NCI-H460 (cell line): ENCODE measurements at regions not wholly inside any gene's neighbourhood (a gene's known extent, or its start where the extent isn't known, plus 50 kb on each side); places are given as distances from the start of the nearest gene placed in this dataset.

ENCODE experiments used
- DNase-seq: peaks from one replicate; pipeline ENCODE4 v3.0.0-alpha.2; 2016; ENCODE audit warnings: low read depth; ENCODE audit errors: extremely low read depth

DNA sequence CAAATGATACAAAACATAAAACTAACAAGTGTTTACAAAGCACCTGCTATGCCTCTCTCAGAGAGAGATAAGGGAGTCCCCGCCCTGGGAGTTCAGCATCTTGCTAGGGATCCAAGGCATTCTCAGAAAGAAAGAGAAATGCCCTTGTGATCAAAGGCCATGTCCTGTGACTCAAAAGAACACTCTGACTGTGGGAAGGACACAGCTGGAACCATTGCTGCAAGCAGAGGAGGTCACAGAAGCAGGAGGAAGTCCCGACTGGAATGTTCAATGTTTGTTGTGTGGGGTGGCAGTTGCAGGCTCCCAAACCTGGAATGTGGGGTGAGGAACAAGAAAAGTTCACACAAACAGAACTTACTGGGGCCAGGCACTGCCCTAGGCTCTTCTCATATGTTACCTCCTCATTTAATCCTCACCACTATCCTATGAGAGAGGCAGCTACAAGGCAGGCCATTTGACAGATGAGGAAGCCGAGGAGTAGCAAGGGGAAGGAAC, 93.0 kb upstream of the GRIK3 start:
- DNase-seq: no peak

DNA sequence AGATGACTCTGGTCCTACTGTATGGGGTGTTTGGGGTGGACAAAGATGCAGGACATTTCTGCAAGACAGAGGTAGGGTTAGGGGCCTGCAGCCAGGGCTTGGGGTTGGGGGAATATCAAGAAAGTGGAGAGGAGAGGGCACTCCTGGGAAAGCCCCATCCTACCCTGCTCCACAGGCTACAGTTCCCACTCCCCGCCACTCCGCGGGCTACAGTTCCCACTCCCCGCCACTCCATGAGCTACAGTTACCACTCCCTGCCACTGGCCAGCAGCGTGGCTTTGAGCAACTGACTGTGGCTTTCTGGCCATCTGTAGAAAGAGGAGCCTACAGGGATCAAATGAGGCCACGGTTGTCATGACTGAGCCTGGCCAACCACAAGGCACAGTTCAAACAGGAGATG, 93.8 kb upstream of the GRIK3 start:
- DNase-seq: no peak

DNA sequence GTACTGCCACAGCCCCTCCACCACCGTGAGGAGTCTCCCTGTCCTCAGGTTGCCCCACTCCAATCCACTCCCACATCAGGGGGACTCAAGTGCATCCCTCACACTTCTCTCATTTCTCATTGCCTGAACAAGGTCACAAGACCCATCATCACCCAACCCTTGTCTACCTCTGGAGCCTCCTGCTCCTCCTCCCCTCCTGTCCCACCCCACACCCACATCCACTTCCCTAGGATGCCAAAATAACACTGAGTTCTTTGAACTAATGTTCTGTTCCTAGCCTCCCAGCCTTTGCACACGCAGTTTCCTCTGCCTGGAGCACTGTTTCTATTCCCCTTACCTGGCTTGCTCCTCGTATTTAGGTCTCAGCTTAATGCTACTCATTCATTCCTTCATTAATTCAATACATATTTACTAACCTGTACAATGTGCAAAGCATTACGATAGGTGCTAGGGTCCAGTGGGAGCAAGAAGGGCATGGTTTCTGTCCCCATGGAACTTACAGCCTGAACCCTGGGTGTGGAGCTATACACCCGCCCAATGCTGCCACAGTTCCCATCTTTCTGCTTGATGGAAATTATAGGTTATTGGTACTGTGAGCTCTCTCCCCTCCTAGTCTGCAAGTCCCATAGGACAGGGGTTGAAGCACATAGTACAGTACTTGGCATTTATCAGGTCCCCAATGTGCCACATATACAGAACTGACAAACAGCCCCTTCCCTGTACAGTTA, 96.1 kb upstream of the GRIK3 start:
- no peak for DNase-seq

DNA sequence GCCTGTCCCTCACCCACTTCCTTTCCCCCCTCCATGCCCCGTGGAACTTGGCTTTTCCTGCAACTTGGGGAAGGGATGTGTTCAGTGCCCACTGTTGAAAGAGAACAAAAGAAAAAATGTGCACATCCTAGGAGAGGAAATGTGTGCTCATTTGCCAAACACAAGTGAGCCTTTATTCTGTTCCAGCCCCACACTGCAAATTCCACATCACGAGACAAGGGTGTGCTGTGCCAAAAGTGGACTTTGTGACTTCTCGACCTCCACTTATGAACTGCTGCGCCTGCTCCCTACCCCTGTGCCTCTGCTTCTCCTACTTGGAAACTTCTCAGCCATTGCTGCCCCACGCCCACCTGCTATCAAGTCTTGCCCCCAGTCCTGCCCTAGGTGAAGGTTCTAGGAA, 97.0 kb upstream of the GRIK3 start:
- DNase-seq: no peak

DNA sequence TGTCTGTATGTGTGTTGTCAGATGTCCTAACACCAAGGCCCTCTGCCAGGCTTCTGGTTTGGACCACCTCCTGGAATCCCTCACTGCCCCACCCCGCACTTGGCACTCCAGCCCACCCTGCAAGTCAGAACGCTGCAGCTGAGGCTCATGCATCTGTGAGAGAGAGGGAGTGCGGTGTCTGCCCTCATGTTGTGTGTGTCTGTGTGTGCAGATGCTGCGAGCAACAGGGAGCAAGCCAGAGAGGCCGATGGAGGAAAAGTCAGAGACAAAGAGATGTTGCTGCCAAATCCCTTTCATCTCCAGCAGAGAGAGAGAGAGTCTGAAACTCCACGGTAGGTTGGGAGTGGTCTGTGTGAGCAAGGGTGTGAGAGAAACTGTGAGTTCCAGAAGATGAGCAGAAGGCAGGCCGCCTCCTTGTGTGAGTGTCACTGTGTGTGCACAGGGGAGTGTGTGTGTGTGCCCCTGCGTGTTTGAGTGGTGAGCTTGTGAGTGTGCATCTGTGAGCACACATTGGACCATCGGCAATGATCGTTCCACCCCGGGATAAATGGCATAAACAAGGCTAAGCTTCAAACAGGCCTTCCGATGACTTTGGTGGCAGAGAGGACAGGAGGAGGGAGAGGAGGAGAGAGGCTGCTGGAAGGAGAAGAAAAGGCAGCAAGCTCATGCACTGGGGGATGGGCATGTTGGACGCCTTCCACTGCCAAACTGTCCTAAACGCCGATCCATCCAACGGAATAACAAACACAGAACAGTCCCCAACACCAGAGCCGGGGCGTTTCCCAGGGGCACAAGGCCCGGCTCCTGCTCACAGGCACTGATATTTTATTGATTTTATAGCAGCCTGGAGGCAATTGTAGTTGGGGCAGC, 99.2 kb upstream of the GRIK3 start:
- no peak for DNase-seq

DNA sequence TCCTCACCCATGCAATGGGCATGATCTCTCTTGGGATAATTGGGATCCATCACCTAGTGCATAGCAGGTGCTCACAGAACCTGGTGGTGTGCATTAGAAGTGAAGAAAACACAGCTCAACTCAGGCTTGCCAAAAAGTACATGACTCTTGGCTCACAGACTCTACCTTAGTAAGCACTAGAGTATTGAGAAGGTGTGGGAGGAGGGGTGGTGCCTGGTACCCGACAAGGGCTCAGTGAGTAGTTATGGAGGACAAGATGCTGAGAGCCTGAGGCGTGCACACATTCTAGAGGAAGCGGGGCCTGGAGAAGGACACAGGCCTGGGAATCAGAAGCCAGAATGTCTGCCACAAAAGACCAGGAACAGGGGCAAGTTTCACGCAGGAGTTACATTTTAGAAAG, 100.3 kb upstream of the GRIK3 start:
- no peak for DNase-seq

DNA sequence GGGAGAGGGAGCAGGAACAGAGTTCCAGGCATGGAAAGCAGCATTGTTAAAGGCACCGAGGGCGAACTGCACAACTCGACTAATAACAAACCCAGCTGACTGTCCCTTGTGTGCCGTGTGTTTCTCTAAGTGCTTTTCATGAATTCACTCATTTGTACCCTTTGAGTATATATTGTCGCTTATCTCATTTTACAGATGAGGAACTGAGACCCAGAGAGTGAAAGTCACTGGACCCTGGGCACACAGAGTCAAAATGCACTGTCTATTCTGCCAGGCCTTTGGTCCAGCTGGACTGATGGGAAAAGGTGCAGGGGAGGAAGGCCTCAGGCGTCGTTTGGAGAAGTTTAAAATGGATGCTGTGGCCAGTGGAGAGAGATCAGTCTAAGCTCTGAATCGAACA, 100.7 kb upstream of the GRIK3 start:
- DNase-seq: no peak

DNA sequence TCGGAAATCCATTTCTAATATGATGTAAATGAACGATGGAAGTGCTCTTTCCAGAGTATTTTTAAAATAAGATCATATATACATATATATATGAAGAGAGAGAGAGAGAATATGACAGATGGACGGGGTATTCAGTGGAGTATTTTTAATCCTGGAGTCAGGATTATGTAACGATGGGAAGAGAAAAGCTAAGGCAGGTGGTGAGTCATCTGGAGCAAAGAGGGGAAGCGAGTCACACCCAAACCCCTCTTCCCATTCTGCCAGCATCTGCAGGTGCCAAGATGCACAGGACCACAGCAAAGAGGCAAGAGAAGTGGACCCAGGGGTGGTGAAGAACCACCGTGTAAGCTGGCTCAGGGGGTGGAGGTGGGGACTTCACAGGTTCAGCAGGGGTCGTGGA, 102.7 kb upstream of the GRIK3 start:
- DNase-seq: no peak

DNA sequence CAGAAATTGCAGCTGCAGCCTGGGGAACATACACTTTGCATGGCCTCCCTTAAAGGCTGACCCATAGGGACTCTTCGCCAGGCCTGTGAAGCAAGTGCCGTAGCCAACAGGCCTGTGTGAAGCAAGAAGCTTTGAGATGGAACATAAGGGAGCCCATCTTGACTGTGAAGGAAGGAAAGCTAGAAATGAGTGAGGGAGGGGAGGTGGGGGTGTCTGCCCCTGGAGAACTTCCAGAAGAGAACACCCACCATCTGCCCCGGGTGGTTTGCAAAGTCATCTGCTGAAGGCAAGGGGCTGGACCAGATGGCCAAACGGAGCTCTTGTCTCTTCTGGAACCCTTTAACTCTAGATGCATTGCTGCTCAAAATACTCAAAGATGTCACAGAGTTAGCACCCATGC, 103.3 kb upstream of the GRIK3 start:
- no peak for DNase-seq

DNA sequence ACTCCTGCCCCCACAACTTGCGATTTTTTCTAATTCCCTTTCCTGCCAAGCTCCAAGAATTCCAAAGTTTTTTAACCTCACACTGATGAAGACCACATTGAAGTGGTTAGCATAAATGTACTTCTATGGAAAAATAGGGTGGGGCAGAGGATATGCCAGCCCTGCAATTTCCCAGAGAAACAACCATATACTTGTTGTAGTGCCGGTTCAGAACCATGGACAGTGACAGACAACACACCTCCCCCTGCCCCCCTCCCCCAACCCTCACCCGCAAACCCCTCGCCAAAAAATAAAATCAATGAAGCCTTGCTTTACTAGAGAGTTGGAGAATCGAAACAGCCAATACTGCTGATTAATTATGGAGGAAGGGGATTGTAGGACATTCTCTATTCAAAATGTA, 109.5 kb upstream of the GRIK3 start:
- no peak for DNase-seq

DNA sequence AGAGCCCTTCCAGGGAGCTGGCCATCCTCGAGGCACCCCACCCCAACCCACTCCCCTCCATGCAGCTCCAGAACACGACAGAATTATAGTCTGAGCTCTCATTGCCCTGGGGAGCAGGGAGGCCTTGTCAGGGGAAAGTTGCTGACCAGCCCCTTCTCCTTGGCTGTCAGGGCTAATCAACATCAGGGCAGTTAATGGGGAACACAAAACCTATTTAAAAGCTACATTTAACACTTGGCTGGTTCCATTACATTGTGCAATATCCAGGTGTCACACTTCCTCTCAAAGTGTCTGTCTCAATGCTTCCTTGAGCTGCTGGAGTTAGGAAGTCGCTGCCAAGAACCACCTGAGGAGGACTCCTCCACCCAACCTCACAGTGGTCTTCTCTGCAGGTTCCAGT, 111.8 kb upstream of the GRIK3 start:
- DNase-seq: no peak

DNA sequence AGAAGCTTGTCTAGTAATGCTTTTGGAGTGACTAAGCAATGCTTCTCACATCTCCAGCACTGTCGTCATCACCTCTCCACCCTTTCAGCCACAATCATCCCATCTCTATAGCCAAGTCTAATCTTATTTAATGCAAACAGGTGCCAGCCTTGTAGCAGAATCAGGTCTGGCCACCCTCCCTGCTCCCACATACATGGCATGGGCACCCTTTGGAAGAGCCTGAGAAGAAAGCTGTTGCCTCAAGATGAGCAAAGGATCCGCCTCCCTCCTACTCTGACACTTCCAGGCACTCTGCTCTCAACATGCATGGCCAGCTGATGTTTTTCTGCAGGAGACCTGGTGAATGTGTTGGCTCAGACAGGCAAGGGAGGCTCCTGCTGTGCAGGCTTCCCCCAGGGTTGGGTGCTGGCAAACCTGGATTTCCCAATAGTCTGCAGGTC, 113.1 kb upstream of the GRIK3 start:
- DNase-seq: no peak

DNA sequence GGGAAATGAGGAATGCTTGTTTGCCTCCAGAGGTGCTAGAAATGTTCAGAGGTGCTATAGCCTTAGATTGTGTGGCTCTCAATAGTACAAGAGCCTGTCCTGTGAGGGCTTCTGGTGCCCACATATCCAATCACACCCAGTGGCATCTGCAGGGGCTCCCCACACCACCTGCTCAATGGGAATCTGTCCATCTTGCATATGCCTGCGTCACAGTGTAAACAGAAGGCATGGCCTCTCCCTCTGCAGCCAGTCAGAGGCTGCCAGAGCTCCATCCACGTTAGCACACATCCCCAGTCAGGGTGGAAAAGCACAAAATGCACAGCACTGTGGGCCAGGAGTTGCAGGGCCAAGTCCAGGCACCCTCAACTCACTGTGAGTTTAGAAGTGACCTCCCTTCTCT, 113.6 kb upstream of the GRIK3 start:
- DNase-seq: no peak

DNA sequence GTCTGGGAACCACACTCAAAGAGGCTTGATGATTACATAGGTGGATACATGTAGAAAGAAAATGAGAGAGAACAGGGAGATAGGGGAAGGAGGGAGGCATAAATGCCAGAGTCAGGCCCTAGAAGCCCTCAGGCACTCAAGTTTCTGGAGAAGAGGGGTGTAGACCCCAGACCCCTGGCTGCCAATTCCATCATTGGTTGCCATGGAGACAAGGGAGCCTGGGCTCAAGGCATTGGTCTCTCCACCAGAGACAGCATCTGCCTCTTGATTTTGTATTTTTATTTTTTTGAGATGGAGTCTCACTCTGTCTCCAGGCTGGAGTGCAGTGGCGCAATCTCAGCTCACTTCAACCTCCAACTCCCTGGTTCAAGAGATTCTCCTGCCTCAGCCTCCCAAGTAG, 114.3 kb upstream of the GRIK3 start:
- no peak for DNase-seq

DNA sequence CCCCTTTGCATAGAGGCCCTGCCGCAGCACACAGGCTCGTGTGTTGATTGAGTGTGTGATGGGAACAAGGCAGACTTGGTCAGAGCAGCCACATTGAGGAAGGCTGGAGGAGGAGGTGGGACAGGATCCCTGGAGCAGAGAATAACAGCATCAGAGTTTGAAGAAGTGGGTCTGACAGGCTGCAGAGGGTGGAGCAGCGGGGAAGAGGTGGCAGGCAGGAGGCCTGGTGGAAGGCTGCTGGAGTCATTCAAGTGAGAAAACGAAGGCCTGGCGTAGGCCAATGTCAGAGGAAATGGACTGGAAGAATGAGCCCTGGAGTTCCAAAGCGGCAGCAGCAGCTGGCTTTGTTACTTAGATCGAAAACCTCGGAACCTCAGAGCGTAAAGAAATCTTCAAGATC, 115.0 kb upstream of the GRIK3 start:
- DNase-seq: no peak

DNA sequence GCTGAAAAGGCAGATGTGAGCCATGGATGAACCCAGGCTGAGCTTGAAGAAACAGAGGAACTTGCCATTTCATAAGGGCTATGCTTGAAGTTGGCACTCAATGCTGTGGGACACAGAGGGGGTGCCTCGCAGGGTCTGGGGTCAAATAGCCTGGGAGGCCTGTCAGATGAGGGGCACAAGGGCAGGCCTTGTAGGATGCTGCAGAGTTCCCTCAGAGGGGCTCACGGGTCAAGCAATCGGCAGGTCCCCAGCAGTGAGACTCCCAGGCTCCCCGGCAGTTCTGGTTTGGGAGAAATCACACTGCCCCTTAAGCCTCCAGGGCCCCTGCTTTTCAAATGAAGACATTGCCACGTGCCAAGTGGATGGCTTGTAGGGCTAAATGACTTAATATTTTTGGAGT, 116.7 kb upstream of the GRIK3 start:
- no peak for DNase-seq

DNA sequence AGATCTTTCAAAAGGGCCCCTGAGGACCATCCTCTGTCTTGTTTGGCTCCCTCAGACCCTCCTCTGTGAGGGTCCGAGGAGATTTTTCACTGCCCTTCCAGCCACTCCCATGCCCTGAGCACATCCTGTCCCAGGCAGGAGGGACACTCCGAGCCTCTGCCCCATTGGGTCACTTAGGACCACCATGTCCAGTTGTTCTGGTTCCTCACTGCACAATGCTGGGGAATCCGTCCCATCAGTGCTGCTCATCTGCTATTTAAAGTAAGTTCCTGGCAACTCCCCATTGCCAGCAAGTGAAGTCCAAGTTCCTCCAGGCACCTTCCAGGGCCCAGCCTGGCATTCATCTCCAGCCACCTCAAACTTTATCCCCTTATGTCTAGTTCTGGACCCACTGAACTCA, 117.5 kb upstream of the GRIK3 start:
- no peak for DNase-seq

DNA sequence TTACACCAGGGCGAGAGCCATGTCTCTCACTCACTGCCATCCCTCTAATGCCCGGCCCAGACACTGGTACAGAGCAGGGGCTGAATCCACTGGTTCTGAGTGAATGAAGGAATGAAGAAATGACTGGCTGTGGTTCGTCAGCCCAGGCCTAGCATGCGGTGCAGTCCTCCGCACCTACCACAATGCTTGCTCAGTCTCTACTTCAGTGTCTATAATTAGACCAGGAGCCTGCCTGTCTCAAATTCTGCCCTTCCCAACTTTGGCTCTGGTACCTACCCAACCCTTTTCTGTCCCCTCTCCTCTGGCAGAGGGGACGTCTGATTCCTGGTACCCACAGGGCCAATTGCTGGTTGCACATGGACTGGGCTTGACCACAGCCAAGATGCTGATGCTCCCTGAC, 118.2 kb upstream of the GRIK3 start:
- DNase-seq: no peak

DNA sequence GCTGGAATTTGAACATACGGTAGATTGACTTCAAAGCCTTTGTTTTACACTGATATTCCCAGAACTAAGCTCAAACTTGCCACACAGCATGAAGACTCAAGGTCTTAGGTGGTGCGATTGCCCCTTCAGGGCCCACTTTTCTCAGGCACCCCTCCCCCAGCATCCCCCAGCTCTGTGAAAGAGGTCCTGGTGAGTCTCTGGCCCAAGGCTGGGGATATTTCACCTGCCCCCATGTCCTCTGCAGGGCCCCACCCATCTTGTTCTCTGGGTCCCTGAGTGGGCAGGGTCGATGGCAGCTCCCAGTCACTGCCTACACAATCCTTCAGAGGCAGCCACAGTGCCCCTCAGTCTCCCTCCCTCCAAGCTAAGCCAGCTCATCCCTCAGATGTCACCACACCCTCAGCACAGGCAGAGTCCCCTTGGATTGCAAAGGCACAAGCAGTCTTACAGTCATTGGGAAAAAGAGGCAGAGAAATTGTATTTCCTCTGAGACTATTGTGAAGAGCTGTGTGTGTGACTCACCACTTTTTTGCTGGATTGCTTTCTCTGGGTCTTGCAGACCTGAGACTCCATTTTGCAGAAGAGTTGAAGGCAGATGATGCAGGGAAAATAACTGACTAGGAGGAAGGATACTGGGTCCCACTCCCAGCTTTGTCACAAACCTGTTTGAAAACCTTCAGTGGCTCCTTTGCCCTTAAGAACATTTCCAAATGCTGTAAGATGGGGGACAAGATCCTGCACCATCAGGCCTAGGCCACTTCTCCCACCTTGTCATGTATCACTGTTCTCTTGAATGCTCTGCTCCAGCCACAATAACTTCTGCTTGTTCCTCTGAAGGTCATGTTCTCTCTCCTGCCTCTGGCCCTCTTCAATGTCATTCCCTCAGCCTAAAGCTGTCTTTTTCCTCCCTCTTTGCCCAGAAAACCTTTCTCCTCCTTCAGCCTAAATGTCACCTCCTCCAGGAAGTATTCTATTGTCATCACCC, 119.1 kb upstream of the GRIK3 start:
- no peak for DNase-seq

DNA sequence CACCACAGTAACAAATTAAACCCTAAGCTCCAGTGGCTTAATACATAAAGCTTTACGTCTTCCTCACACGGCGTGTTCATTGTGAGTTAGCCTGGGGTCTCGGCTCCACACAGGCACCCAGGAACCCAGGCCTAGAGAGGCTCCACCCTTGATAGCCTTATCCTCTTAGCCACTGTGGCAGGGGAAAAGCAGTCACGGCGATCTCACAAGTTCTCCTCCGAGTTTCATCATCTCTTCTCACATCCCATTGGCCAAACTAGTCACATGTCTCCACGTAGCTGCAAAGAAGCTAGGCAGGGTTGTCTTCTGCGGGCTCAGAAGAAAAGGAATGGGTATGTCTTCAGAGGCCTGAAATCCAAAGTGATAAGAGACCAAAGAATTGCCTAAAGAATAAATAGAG, 122.3 kb upstream of the GRIK3 start:
- DNase-seq: no peak

DNA sequence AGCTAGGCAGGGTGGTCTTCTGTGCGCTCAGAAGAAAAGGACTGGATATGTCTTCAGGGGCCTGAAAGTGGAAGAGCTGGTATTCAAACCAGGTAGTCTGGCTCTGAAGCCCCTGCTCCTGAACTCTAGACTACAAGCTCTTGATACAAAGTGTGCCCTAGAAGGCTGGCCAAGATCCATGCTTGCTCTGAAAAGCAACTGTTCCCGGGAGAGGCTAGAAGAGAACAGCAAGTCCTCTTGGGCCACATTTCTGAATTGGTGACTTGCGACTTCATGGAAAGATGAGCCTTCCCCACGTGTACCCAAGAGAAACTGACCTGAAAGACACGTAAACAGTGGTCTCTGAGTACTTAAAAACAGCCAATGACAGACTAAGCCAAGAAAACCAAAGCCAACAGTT, 123.3 kb upstream of the GRIK3 start:
- DNase-seq: no peak
